ENCODE measurements at regions not wholly inside any gene's neighbourhood (a gene's known extent, or its start where the extent isn't known, plus 50 kb on each side); places are given as distances from the start of the nearest gene placed in this dataset.

DNA sequence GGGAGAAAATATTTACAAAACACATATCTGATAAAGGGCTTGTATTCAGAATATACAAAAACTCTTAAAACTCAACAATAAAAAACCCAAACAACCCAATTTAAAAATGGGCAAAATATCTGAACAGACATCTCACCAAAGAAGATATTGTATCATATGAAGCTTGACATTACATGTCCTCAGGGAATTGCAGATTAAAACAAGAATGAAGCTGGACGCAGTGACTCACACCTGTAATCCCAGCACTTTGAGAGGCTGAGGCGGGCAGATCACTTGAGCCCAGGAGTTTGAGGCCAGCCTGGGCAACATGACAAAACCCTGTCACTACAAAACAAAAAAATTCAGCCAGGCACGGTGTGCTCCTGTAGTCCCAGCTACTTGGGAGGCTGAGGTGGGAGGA is 135.4 kb upstream of the AKIRIN2 start:
- no peaks in the 10 kb centered on the region for H3K9me3 ChIP-seq (replicated peaks; ENCODE audit: control insufficient read depth, insufficient read depth, low read length)
- H3K9me1 ChIP-seq (replicated peaks; ENCODE audit: control insufficient read depth, extremely low read depth, insufficient read depth, low read length), result no peaks in the 10 kb centered on the region
- POLR2A ChIA-PET, result no interaction called here
- no peak overlapping the region for H3K27ac ChIP-seq (ENCODE audit: insufficient read depth, low read depth, low read length)
- intact Hi-C loops (cut with micrococcal nuclease) (no loop called here), dilution Hi-C loops (cut with MboI; ENCODE audit: extremely low pct_ligation_motif_present, low sequenced_read_pairs) (no loop called here)
- H3K4me1 ChIP-seq (ENCODE audit: control insufficient read depth, extremely low read depth, insufficient read depth, low read length), result no peaks in the 10 kb centered on the region
- H3K4me3 ChIP-seq (replicated peaks in 1 of 3; ENCODE audit: insufficient read depth in 1 of 3, low read depth in 1 of 3, low read length in 3 of 3), result no peak overlapping the region
- H3K79me2 ChIP-seq (ENCODE audit: control insufficient read depth, insufficient read depth, low read length), result no peaks in the 10 kb centered on the region
- H2AFZ ChIP-seq (ENCODE audit: low read depth, low read length), result no peak overlapping the region
- H4K20me1 ChIP-seq (replicated peaks; ENCODE audit: control insufficient read depth, extremely low read depth, insufficient read depth, low read length), result no peaks in the 10 kb centered on the region
- FAIRE-seq (no peak), DNase-seq (ENCODE audit: low read depth, low spot score) (no peak)
- CTCF ChIA-PET, result no interaction called here
- H3K36me3 ChIP-seq (ENCODE audit: control insufficient read depth in 2 of 2, extremely low read depth in 1 of 2, insufficient read depth in 2 of 2, low read length in 2 of 2), result no peaks in the 10 kb centered on the region
- no peaks in the 10 kb centered on the region for H3K27me3 ChIP-seq (ENCODE audit: control insufficient read depth in 2 of 2, insufficient read depth in 2 of 2, low read length in 2 of 2)
- no peak overlapping the region for H3K9ac ChIP-seq (replicated peaks; ENCODE audit: extremely low read depth, insufficient read depth, low read length)
- TF ChIP-seq GATA2 (IDR thresholded peaks at IDR 0.05; ENCODE audit: insufficient read depth, insufficient read length, low read depth, low read length) (no peak), POLR2AphosphoS5 (IDR thresholded peaks at IDR 0.05; ENCODE audit: insufficient read depth, low read depth, low read length) (no peak), MYC (IDR thresholded peaks at IDR 0.05; ENCODE audit: low read depth, low read length) (no peak), POLR2A (IDR thresholded peaks at IDR 0.05; ENCODE audit: low read depth, low read length) (no peak), EZH2 (IDR thresholded peaks at IDR 0.05; ENCODE audit: borderline replicate concordance, low read depth, low read length, severe bottlenecking) (no peak), JUN (IDR thresholded peaks at IDR 0.05; ENCODE audit: borderline replicate concordance, insufficient read depth, insufficient read length, low read depth) (no peak), FOS (IDR thresholded peaks at IDR 0.05; ENCODE audit: borderline replicate concordance, insufficient read depth, low read length) (no peak)
- TF ChIP-seq, protein P1, sequence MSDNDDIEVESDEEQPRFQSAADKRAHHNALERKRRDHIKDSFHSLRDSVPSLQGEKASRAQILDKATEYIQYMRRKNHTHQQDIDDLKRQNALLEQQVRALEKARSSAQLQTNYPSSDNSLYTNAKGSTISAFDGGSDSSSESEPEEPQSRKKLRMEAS (IDR thresholded peaks at IDR 0.05; ENCODE audit: insufficient read depth, insufficient read length), result no peak
- TF ChIP-seq, protein P2, sequence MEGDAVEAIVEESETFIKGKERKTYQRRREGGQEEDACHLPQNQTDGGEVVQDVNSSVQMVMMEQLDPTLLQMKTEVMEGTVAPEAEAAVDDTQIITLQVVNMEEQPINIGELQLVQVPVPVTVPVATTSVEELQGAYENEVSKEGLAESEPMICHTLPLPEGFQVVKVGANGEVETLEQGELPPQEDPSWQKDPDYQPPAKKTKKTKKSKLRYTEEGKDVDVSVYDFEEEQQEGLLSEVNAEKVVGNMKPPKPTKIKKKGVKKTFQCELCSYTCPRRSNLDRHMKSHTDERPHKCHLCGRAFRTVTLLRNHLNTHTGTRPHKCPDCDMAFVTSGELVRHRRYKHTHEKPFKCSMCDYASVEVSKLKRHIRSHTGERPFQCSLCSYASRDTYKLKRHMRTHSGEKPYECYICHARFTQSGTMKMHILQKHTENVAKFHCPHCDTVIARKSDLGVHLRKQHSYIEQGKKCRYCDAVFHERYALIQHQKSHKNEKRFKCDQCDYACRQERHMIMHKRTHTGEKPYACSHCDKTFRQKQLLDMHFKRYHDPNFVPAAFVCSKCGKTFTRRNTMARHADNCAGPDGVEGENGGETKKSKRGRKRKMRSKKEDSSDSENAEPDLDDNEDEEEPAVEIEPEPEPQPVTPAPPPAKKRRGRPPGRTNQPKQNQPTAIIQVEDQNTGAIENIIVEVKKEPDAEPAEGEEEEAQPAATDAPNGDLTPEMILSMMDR (IDR thresholded peaks at IDR 0.05; ENCODE audit: extremely low read depth in 1 of 2, insufficient read depth in 1 of 2, low read depth in 1 of 2, low read length in 2 of 2), result no peak
- no peak overlapping the region for H3K4me2 ChIP-seq (ENCODE audit: insufficient read depth, low read length)
- BruUV-seq (replicated peaks), result no TSS peak
